ENCODE measurements at regions not wholly inside any gene's neighbourhood (a gene's known extent, or its start where the extent isn't known, plus 50 kb on each side); places are given as distances from the start of the nearest gene placed in this dataset.
"Not testable (repeated sequence)": the region's sequence is repeated elsewhere in the genome, so short reads cannot be mapped to it uniquely, and the experiment has no call there.

DNA sequence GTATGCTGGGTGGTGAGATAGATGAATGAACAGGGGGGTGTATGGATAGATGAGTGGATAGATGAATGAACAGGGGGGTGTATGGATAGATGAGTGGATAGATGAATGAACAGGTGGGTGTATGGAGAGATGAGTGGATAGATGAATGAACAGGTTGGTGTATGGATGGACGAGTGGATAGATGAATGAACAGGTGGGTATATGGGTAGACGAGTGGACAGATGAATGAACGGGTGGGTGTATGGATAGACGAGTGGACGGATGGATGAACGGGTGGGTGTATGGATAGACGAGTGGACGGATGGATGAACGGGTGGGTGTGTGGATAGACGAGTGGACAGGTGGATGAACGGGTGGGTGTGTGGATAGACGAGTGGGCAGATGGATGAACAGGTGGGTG is 110.3 kb upstream of the ZNF469 start:
- DNase-seq = not testable (repeated sequence)

DNA sequence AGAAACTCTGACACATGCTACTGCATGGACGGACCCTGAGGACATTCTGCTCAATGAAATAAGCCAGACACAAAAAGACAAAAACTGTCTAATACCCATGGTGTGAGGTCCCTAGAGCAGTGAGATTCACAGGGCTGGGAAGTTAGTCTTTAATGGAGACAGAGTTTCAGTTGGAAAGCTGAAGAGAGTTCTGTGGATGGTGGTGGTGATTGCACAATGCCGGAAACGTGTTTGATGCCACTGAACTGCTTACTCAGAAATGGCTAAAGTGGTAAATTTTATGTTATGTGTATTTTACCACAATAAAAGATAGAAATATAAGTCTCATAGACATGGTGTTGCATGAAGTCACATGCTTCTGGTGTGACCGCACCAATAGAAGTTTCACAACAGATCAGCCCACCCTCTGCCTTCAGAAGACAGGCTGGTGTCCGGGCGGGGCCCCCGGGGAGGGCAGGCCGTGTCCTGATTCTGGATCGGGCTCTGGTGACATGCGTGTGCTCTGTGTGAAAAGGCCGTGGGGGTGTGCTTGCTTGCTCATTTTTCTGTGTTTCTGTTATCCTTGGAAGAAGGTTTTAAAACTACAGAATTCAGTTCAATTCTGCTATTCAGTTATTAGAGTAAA is 108.5 kb upstream of the ZNF469 start:
- DNase-seq = not testable (repeated sequence)

DNA sequence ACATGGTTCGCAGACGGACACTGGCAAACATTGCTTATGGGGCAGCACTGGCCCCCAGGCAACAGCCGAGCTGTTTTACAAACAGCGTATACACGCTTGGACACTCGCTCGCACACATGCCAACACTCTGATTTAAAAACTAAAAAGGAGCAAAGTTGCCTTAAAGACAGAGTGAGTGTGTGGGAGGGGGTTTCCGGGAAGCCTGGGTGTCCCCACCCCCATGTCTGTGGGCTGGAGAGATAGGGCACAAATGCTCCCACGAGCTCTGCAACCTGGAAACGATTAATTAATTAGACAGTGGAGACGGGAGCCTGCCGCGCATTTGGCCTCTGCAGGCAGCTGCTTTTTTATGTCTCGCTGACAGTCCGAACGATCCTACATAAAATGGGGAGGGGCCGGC is 107.9 kb upstream of the ZNF469 start:
- DNase-seq = no peak

DNA sequence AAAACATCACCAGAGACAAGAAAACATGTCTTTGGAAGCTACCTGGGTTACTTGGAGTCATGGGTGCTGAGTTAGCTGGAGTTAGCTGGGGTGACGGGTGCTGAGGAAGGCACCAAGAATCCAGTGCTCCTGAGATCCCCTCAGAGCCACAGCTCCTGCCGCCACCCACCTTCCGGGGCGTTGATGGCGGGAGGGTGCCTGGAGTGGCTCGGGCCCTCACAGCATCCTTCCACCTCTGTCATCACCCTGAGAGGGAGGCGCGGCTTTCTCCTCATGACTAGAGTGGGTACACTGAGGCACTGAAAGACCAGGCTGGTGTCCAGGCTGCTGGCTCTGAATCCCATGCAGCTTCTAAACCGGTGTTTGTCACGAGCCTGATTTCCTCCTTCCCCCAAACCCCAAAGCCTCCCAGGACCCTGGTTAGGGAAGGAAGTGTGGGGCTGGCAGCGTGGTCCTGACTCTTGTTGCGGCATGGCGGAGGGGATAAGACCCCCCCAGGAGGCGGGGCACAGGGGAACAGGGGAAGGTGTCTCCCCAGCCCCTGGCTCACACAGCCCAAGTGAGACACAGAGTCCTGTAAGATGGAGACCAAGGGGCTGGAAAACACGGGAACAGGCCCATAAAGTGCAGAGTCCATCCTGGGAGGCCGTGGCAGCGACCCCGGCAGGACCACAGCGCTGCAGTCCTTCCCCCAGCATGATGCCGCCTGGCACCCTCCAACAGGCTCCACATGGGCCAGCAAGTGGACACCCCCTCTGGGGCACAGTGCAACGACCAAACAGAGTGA is 107.2 kb upstream of the ZNF469 start:
- DNase-seq = not testable (repeated sequence)

DNA sequence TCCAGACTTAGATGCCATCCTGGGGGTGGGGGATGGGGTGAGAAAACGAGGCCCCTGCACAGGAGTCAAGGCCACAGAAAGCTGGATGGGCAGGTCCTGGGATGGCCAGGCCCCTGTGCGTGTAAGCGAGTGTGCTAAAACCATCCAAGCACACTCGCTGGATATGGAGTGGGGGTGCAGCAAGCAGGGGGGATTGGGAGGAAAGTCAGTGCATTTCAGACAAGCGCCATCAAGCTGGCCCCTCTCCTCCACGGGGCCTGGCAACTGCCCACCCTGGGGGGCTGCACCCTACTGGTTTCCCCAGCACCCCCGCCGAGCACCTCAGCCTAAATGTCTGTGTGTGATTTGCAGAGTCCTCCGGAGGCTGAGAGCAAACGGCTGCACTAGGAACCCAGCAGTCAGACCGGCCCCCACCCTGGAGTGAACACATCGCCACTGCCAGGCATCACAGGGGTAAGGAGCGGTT is 106.6 kb upstream of the ZNF469 start:
- DNase-seq = not testable (repeated sequence)

DNA sequence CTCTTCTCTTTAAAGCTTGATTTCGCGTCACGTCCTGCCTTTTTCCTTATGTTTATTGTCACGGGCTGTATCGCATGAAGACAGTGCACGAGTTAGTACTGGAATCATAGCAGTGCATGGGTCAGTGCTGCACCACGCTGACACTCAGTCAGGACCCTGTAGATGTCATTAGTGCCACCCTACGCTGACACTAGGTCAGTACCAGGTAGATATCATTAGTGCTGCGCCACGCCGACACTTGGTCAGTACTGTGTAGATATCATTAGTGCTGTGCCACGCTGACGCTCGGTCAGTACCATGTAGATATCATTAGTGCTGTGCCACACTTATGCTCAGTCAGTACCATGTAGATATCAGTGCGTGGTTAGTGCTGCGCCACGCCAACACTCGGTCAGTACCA is 106.2 kb upstream of the ZNF469 start:
- no peak for DNase-seq

DNA sequence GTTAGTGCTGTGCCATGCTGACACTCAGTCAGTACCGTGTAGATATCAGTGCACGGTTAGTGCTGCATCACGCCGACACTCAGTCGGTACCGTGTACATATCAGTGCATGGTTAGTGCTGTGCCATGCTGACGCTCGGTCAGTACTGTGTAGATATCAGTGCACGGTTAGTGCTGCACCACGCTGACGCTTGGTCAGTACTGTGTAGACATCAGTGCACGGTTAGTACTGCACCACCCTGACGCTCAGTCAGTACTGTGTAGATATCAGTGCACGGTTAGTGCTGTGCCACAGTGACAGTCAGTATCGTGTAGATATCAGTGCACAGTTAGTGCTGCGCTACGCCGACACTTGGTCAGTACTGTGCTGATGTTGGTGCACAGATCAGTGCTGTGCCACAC is 102.8 kb upstream of the ZNF469 start:
- no peak for DNase-seq

DNA sequence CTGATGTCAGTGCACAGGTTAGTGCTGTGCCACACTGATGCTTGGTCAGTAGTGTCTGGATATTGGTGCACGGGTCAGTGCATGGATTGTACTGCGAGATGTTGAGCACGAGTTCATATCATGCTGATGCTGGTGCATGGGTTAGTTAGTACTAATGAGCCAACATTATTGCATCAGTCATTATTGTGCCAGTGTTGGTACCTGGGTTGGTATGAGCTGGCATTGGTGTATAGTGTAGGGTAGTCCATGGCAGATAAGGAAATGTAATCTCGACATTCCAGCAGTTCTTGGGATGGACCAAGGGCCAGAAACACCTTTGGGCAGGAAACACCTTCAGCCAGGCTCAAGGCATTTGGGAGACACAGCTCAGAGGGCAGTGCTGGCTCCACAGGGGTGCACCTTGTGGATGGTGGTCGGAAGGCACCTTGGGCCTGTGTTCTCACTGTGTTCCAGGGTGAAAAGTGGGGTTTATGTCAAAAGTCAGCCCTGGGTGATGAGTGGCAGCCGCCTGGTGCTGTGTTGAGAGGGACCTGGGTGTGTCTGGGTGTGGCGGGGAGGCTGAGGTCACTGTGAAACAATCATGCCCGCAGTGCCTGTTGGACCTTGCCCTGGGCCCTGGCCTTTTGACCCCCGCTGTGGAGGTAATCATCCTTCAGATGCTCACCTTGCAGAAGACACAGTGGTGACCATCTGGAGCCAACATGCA is 100.7 kb upstream of the ZNF469 start:
- no peak for DNase-seq

DNA sequence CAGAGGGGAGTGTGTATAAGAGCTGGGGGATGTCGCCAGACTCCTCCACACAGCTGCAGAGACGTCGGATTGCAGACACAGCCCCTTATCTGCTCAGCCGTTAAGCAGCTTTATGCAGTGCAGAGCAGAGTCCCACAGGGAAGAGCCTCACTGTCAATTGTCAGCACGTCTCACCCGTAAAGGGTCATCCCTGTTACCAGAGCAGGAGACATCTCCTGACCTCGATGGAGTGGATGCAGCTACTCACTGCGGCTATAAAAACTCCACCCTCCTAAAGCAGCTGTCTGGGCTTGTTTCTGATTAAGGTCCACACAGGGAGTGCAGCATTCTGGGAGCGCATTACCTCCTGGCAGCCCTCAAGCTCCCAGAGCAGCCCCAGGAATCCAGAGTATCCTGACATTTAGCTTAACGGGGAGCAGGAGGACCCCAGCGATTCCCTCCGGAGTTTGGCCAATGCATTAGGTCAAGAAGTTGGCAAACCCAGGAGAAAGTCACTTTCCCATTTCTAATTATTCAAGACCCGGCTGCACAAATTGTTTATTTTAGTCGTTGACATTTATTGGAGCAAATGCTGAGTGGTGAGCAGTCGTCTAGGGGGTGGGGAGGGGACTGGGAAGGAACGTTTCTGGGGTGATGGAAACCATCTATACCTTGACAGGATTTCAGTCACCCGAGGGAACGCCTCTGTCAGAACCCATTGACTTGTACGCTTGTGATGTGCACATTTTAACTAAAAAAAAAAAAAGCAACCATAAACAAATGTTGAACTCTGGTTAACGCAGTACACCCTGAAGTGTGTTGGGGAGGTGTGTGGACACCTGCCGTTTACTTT is 100.0 kb upstream of the ZNF469 start:
- no peak for DNase-seq

DNA sequence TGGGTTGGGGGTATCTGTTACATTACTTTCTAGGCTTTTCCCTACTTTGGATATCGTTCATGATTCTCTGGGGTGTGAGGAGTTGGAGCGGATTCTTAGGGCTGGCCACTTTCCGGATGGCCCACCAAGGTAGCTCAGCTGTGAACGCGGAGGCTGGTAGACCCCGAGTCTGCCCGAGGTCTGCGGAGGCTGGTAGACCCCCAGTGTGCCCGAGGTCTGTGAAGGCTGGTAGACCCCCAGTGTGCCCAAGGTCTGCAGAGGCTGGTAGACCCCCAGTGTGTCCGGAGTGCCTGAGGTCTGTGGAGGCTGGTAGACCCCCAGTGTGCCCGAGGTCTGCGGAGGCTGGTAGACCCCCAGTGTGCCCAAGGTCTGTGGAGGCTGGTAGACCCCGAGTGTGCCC is 99.2 kb upstream of the ZNF469 start:
- DNase-seq = no peak

DNA sequence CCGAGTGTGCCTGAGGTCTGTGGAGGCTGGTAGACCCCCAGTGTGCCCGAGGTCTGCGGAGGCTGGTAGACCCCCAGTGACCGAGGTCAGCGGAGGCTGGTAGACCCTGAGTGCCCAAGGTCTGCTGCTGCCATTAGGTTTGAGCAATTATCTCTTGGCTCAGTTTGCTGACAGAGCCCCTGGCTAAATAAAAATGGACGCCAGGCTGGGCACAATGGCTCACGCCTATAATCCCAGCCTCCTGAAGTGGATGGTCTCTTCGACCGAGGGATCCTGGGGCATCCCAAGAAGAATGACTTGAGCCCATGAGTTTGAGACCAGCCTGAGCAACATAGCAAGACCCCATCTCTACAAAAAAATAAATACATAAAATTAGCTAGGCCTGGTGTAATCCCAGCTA is 98.7 kb upstream of the ZNF469 start:
- no peak for DNase-seq

DNA sequence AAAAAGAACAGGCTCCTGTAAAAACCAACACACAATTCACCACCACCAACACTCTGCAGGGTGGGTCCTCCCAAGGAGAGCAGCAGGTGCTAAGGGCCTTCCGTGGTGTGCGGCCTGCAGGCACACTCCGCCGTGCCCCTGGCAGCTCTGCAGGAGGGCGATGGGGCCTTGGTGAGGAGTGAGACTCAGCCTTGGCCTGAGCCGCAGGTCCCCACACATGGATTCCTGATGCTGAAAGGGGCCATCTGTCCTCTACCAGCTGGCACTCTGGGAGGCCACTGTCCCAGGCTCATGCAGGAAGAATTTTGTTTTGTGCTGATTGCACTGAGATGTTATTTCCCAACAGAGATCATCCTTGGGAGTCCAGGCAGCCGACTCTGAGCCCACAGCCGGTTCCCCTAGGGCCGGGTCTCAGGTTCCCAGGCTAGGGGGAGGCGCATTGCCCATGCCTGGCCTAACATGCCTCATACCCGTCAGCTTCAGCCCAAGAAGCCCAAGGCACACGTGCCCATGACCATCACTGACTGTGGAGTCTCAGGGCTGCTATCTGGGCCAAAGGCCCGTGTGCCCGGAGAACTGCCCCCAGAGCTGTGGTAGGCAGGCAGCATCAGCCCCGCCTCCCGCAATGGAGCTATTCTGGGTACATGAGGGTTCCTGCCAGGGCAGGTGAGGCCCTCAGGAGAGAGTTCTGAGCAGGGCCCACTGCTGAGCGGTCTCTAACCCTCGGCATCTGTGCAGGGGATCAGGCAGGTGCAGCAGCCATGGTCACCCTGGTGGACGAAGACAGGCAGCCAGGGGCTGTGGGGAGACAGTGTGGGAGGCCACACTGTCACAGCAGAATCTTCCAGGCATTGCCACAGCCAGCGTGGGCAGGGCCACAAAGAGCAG is 97.9 kb upstream of the ZNF469 start:
- no peak for DNase-seq

DNA sequence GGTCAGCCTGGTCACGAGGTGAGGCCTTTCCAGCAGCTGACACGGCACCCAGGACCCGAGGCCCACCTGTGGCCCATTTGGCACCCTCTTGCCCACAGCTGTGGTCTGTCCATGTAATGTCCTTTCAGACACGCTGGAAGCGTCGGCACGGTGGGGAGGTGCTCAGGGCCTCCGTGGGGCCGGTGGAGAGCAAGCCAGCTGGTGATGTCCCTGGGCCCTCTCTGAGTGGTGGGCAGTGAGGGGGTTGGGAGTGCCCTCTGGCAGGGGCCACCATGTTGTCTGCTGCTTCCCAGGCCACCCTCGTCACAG is 97.3 kb upstream of the ZNF469 start:
- no peak for DNase-seq

DNA sequence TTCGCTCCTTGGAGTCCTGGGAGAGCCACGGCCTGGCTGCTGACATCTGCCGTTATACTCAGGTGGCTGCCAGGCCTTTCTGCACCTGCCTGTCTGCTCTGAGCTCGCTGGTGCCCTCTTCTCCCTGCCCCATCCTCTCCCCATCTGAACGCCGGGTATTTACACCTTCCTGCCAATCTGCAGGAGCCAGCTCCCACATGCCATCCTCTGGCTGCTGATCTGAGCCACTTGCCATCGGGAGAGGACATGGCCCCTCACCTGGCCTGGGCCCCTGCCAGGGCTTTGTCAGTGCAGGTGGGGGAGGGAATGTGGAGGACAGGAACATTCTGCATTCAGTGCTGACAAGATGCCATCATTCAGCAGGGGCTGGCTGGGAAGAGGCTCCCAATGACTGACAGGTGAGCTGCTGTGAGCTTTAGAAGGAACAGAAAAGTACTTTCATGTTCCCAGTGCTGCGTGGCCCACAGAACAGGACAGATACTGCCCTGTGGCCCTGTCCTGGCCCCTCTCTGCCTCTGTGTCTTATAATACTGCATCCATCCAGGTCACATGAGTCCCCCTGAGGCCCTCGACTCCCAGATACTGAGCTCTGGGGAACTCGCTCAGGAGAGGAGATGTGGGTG is 96.3 kb upstream of the ZNF469 start:
- DNase-seq = no peak

DNA sequence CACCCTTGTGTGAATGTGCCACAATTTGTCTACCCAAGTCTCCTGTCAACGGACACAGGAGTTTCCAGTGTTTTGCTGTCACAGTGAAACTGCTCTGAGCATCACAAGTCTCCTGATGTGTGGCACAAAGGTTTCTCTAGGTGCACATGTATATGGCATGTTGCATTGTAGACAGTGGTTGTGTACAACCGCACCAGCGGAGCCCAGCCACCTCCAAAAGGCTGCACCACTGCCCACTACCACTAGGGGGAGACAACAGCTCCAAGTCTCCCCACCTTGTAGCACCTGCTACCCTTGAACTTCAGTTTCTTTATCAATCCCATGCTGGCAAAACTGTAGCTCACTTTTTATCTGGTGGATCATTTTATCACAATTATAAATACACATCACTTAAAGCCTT is 95.5 kb upstream of the ZNF469 start:
- no peak for DNase-seq

DNA sequence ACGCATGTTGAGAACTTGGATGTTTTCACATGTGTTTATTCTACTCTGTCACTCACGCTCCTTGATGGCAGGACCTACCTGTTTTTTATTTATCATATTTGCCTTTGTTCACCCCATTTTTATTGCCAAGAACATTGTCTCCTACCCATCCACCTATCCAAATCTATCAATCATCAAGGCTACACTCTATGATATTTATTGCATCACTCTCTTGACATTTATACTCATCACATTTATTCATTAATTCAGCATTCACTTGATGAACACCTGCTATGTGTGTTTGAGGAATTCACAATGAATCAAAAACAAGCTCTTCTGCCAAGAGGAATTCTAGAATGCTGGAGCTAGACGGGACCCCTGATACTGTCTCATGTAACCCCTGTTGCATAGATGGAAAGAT is 94.5 kb upstream of the ZNF469 start:
- DNase-seq = no peak

DNA sequence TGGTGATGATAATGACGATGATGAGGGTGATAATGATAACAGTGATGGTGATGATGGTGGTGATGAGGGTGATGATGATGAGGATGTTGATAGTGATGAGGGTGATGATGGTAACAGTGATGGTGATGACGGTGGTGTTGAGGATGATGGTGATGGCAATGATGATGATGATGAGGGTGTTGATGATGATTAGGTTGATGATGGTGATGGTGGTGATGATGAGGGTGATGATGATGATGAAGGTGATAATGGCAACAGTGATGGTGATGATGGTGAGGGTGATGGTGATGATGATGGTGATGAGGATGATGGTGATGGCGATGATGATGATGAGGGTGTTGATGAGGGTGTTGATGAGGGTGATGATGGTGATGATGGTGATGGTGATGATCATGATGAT is 93.8 kb upstream of the ZNF469 start:
- DNase-seq = no peak

DNA sequence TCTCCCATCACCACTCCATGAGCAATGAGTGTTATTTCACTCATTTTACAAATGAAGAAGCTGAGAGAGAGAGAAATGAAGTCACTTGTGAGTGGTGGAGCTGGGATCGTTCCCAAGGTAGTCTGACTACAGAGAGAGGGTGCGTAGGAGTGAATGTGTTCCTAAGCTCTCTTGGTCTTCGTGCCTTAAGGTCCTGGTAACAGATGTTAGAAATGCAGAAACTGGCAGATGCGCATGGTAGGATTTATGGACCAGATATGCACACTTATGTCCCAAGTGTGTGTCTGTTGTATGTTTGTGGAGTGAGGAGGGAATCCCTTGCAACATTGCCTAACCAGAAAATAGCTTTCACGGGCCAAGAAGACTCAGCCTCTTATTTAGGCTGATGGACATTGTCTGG is 93.2 kb upstream of the ZNF469 start:
- no peak for DNase-seq

DNA sequence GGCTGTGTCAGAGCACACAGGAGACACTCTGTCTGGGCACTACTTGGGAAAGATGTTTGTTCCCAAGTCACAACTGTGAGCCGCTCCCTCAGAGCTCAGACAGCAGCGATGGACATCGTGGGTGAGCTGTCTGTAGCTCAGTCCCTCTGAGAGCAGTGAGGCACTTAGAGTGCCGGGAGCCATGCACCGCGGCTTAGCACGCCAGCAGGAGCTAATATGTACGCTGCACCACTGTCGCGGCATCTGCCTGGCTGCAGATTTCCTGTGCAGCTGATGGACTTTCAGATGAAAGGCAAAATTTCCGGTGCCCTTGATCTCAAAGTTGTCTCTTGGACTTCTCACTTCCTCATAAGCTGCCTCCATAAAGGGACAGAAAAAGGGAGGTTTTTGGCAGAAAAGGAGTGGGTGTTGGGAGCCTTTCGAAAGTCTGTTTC is 92.8 kb upstream of the ZNF469 start:
- DNase-seq = no peak

DNA sequence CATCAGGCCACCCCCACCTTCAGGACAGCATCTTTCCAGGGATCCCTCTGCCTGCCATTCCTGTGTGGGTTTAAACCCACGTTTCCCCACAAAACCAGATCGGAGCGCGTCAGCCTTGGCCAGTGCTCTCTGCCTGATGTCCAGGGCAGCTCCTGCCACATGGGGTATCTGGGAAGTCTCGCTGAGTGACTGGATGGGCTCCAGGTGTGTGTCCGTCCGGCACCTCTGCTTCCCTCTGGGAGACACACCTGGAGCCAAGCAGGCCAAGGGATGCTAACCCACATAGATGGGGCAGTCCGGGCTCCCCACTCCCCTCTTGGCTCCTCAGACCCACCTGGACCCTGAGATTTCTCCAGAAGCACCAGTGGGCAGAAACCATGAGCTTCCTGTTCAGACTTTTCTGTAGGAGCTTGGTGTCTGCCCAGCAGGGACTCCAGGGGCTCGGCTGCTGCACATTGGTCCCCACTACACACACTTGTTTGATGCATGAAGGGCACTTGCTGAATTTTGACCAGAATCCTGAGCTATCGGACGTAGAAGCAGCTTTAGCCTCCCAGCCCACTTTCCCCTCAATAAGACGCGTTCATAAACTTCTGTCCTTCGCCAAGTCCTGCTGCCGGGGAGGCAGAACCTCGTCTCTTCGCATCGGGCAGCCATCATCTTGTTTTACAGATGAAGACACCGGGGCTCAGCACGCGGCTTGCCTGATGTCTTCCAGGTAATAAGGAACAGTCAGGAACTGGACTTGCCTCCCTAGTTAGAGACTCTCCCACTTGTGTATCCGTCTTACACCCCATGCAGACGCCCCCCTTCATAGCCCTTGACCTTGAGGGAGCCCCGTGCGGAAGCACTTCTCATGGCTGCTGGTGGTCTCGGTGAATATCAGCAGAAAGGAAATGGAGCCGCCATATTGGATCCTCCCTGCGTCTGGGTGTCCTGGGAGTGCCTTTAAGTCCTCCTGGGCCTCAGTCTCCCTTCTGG is 91.6 kb upstream of the ZNF469 start:
- DNase-seq = no peak

All from NCI-H1930 (cell line).